Right lobe of liver (tissue), 6 donors: ENCODE measurements at regions not wholly inside any gene's neighbourhood (a gene's known extent, or its start where the extent isn't known, plus 50 kb on each side); places are given as distances from the start of the nearest gene placed in this dataset.
A peak's percentile ranks its signal among the peaks of the same experiment; 100 is the strongest.

Experiments
- ATAC-seq, 4 donors: fragments of 200-7000 bp; cut with Tn5 transposase; one replicate each; pipeline ENCODE4 v1.9.1; 2020; ENCODE audit warnings: mild to moderate bottlenecking in 4 of 4, moderate library complexity in 4 of 4
- DNase-seq, 3 donors: peaks; one replicate each; pipeline ENCODE4 v3.0.0-alpha.2; 2020
- H3K27ac ChIP-seq, 3 donors: fragments of 200-600 bp; one replicate each; pipeline ENCODE4 v1.8.0; 2022
- H3K27me3 ChIP-seq, 2 donors: fragments of 200-600 bp; one replicate each; pipeline ENCODE4 v1.8.0; 2022
- H3K36me3 ChIP-seq, 4 donors: fragments of 200-600 bp; sonication (generic) in 1 of 4; one replicate each; pipeline versions ENCODE4 v1.5.1 to v1.8.0; 2017 to 2022; ENCODE audit warnings: control low read depth in 1 of 4
- H3K4me1 ChIP-seq, 4 donors: fragments of 200-600 bp; sonication (generic) in 1 of 4; one replicate each; pipeline versions ENCODE4 v1.5.1 to v1.8.0; 2017 to 2022; ENCODE audit warnings: control low read depth in 1 of 4
- H3K4me3 ChIP-seq, 3 donors: fragments of 200-600 bp; one replicate each; pipeline ENCODE4 v1.8.0; 2022
- H3K9me3 ChIP-seq, 4 donors: fragments of 200-600 bp; sonication (generic) in 1 of 4; one replicate each; pipeline versions ENCODE4 v1.5.1 to v1.8.0; 2017 to 2022; ENCODE audit warnings: control low read depth in 1 of 4
- POLR2A ChIP-seq: fragments of 450-650 bp; IDR thresholded peaks from one replicate; pipeline ENCODE4 v1.6.1; 2017; ENCODE audit warnings: antibody characterized with exemption, mild to moderate bottlenecking
- WGBS: methylation state at CpG from one replicate; pipeline ENCODE4 v1.1.6; 2018; ENCODE audit warnings: low coverage, low lambda C conversion rate; ENCODE audit not compliant: insufficient coverage; ENCODE audit errors: missing lambda C conversion rate; 5-methylcytosine and 5-hydroxymethylcytosine counted together
- intact Hi-C, 2 donors: fragments of 100-400 bp; cut with DNase I; formaldehyde crosslinking; loops; one replicate each; pipeline versions ENCODE4 v1.11.2 to v1.14.1; 2022
- TF ChIP-seq, protein P1 (sequence below), 4 donors: fragments of 200-600 bp in 3 of 4; fragments of 450-650 bp in 1 of 4; IDR thresholded peaks; one replicate each; pipeline versions ENCODE4 v1.5.1 to v1.8.0; 2016 to 2022; ENCODE audit warnings: antibody characterized with exemption in 4 of 4, mild to moderate bottlenecking in 2 of 4
- donor health status: DM: no; HTN: yes; CAD: no.
- donor health status: DM: no; HTN: no; CAD: no.
- donor health status: DM: no; HTN: no; CAD: no.
- donor health status: DM: no; HTN: yes; CAD: no.
- donor health status: DM: no; HTN: yes; CAD: no.

DNA sequence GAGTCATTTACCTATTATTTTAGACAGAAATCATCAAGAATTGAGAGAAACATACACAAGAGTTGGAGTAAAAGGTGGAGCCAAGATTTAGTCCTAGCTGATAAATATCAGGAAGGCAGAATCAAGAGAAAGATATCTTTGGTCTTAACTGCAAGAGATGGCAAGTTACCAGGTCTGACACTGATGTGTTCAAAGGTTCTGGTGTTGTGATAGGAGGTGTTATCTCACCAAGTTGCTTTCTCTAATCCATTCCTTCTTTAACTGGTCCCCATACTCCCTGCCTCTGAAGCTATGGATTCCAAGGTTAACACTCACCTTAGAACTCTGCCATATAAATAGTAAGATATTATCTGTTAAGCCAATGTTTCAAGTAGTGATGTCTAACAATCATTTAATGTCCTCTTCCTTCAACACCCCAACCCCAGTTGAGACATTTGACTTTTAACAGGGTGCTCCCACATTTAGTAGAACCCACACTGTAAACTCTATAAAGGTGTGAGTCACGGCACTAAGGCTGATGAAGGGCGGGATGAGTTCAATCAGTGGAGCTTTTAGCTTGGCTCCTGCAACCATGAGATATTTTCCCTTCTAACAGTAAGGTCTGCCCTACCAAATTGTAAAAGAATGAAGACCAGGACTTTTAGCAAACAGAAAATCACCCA is 333.7 kb downstream of the RND3 start:
- ATAC-seq (peak in 3 of 4 donors; percentile 33 to 69 (median 48)), DNase-seq (no peak)
- intact Hi-C loops = no loop called here
- Histone ChIP-seq H3K4me3 (no peak overlapping the region), H3K36me3 (no peaks in the 10 kb centered on the region), H3K27ac (no peak overlapping the region), H3K4me1 (peaks cover 0 to 12% (median 3%) of the 10 kb centered on the region in 4 donors), H3K9me3 (no peaks in the 10 kb centered on the region), H3K27me3 (no peaks in the 10 kb centered on the region)
- WGBS = 34% methylated on average over 2 of the region's 2 CpGs
- TF ChIP-seq, protein P1, sequence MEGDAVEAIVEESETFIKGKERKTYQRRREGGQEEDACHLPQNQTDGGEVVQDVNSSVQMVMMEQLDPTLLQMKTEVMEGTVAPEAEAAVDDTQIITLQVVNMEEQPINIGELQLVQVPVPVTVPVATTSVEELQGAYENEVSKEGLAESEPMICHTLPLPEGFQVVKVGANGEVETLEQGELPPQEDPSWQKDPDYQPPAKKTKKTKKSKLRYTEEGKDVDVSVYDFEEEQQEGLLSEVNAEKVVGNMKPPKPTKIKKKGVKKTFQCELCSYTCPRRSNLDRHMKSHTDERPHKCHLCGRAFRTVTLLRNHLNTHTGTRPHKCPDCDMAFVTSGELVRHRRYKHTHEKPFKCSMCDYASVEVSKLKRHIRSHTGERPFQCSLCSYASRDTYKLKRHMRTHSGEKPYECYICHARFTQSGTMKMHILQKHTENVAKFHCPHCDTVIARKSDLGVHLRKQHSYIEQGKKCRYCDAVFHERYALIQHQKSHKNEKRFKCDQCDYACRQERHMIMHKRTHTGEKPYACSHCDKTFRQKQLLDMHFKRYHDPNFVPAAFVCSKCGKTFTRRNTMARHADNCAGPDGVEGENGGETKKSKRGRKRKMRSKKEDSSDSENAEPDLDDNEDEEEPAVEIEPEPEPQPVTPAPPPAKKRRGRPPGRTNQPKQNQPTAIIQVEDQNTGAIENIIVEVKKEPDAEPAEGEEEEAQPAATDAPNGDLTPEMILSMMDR (IDR thresholded peaks at IDR 0.05) = no peak
- no peak for TF ChIP-seq POLR2A

DNA sequence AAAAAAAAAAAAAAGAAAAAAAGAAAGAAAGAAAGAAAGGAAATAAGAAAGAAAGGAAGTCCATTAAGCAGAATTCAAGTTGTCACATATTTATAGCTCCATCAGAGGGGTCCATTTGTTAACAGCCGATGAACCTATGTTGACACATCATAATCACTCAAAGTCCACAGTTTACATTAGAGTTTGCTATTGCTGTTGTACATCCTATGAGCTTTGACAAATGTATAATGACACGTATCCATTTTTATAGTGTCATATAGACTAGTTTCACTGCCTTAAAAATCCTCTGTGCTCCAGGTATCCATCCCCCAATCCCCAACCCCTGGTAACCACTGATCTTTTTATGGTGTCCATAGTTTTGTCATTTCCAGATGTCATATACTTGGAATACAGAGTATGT is 335.2 kb downstream of the RND3 start:
- 78% methylated on average over 2 of the region's 2 CpGs for WGBS
- no peak for ATAC-seq

GRCh38 chr2:150150144-150150543 is 337.3 kb downstream of the RND3 start:
- DNase-seq = no peak
- no peaks in the 10 kb centered on the region for H3K36me3 ChIP-seq
- intact Hi-C loops = no loop called here

More for the DNA sequence above, 335.2 kb downstream of the RND3 start:
- Histone ChIP-seq H3K4me3 (no peak overlapping the region), H3K27ac (no peak overlapping the region), H3K4me1 (peaks cover 0 to 12% (median 3%) of the 10 kb centered on the region in 4 donors), H3K36me3 (no peaks in the 10 kb centered on the region), H3K9me3 (no peaks in the 10 kb centered on the region), H3K27me3 (no peaks in the 10 kb centered on the region)
- TF ChIP-seq, protein P1 (IDR thresholded peaks at IDR 0.05) = no peak
- no peak for TF ChIP-seq POLR2A
- DNase-seq = no peak
- intact Hi-C loops = no loop called here

GRCh38 chr2:150147889-150148683 is 339.4 kb downstream of the RND3 start:
- Histone ChIP-seq H3K36me3 (no peaks in the 10 kb centered on the region), H3K4me3 (no peak overlapping the region), H3K27me3 (no peaks in the 10 kb centered on the region), H3K27ac (no peak overlapping the region), H3K4me1 (no peaks in the 10 kb centered on the region), H3K9me3 (peaks cover 0 to 6% (median 0%) of the 10 kb centered on the region in 4 donors)
- 85% methylated on average over 6 of the region's 6 CpGs for WGBS
- TF ChIP-seq, protein P1 (IDR thresholded peaks at IDR 0.05) = no peak
- TF ChIP-seq POLR2A = no peak
- intact Hi-C loops = no loop called here
- ATAC-seq (no peak), DNase-seq (no peak)

More at GRCh38 chr2:150150144-150150543, 337.3 kb downstream of the RND3 start:
- TF ChIP-seq, protein P1 (IDR thresholded peaks at IDR 0.05) = no peak
- no peak for TF ChIP-seq POLR2A
- Histone ChIP-seq H3K27ac (no peak overlapping the region), H3K27me3 (no peaks in the 10 kb centered on the region), H3K4me1 (peaks cover 0 to 12% (median 3%) of the 10 kb centered on the region in 4 donors), H3K9me3 (peaks cover 0 to 6% (median 0%) of the 10 kb centered on the region in 4 donors), H3K4me3 (no peak overlapping the region)
- WGBS = 19% methylated on average over 2 of the region's 2 CpGs
- ATAC-seq = no peak
